ENCODE measurements at regions not wholly inside any gene's neighbourhood (a gene's known extent, or its start where the extent isn't known, plus 50 kb on each side); places are given as distances from the start of the nearest gene placed in this dataset.
"Not testable (repeated sequence)": the region's sequence is repeated elsewhere in the genome, so short reads cannot be mapped to it uniquely, and the experiment has no call there.

DNA sequence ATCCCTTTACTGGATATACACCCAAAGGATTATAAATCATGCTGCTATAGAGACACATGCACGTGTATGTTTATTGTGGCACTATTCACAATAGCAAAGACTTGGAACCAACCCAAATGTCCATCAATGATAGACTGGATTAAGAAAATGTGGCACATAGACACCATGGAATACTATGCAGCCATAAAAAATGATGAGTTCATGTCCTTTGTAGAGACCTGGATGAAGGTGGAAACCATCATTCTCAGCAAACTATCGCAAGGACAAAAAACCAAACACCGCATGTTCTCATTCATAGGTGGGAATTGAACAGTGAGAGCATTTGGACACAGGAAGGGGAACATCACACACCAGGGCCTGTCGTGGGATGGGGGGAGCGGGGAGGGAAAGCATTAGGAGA lies 52.4 kb upstream of the FAM135A start:
- H3K27me3 Mint-ChIP-seq, result not testable (repeated sequence)

DNA sequence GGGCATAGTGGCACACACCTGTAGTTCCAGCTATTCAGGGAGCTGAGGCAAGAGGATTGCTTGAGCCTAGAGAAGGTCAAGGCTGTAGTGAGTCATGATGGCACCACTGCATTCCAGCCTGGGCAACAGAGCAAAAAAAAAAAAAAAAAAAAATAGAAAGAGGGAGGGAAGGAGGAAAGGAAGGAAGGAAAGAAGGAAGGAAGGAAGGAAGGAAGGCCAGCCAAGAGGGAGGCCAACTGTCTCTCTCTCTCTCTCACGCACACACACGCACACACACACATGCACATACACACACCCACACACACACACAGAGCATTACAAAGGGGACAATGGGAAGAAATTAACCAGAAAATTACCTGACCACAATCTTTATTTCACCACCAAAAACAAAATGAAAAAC lies 50.6 kb upstream of the COL9A1 start:
- H3K4me1 Mint-ChIP-seq, result no peaks in the 10 kb centered on the region
- H3K9me3 Mint-ChIP-seq, result no peaks in the 10 kb centered on the region
- no peaks in the 10 kb centered on the region for H3K36me3 Mint-ChIP-seq
- no peak overlapping the region for H3K4me3 Mint-ChIP-seq
- H3K27me3 Mint-ChIP-seq, result peaks cover 2% of the 10 kb centered on the region
- H3K27ac Mint-ChIP-seq, result peak overlapping the region in 1 of 3 donors; percentile 50

More for the DNA sequence above, 52.4 kb upstream of the FAM135A start:
- not testable (repeated sequence) for H3K4me3 Mint-ChIP-seq, H3K4me1 Mint-ChIP-seq, H3K36me3 Mint-ChIP-seq, H3K9me3 Mint-ChIP-seq, H3K27ac Mint-ChIP-seq

Data from IgD-negative memory B cell (primary cell).